ENCODE measurements at regions not wholly inside any gene's neighbourhood (a gene's known extent, or its start where the extent isn't known, plus 50 kb on each side); places are given as distances from the start of the nearest gene placed in this dataset.

GRCh38 chr15:29466292-29466691, 196.7 kb upstream of the NSMCE3 start:
- no peak for TF ChIP-seq POLR2A (IDR thresholded peaks at IDR 0.05; ENCODE audit: low read length)
- no peak for TF ChIP-seq CTCF (IDR thresholded peaks at IDR 0.05)
- no peak for TF ChIP-seq RAD21 (conservative IDR thresholded peaks at IDR 0.05 in 1 of 2, IDR thresholded peaks at IDR 0.05 in 1 of 2)
- TF ChIP-seq EP300 (IDR thresholded peaks at IDR 0.05), result no peak
